PC-9 (cell line): ENCODE measurements at regions not wholly inside any gene's neighbourhood (a gene's known extent, or its start where the extent isn't known, plus 50 kb on each side); places are given as distances from the start of the nearest gene placed in this dataset.

ENCODE experiments used
- EZH2 ChIP-seq: fragments of 200-600 bp; sonication (generic); IDR thresholded peaks from 2 replicates; pipeline ENCODE4 v1.8.0; 2017; ENCODE audit warnings: antibody characterized with exemption, low read depth
- TF ChIP-seq, protein P1 (sequence below): fragments of 200-600 bp; sonication (generic); conservative IDR thresholded peaks from 2 replicates; pipeline ENCODE4 v1.6.1; 2017; ENCODE audit warnings: mixed run types, antibody characterized with exemption, mild to moderate bottlenecking, moderate library complexity

DNA sequence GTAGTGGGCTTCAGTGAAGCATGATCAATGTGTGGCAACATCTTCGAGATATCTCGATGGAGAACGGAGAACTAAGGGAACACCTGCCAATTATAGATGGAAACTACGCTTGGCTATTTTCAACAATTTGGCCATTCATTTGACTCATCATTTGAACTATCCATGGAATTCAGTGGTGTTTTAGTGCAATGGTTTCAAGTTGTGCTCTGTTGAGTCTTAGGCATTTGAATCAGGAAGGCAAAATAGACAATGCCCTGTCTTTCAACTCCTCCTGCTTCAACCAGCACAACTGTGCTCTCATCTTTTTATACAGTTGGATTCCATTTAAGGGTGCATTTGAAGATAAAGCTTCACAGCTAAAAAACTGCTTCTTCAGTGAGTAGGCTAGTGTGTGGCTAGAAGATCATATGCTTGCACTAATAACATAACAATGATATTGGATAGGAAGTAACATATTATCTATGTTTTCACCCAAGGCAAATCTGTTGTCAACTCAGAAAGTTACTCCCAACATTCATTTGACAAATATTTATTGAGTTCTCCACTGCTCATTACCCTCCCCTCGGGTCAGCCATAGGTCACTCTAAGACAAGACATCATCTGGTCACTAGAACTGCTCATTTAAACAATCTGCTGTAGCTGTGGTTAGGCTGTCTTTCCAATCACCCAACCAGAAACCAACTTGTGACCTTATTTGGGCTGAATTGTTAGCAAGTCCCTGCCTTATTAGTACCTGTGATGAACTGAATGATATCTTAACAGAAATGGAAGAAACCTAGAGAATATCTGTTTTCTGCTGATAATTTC is 314.1 kb upstream of the SP4 start:
- TF ChIP-seq, protein P1, sequence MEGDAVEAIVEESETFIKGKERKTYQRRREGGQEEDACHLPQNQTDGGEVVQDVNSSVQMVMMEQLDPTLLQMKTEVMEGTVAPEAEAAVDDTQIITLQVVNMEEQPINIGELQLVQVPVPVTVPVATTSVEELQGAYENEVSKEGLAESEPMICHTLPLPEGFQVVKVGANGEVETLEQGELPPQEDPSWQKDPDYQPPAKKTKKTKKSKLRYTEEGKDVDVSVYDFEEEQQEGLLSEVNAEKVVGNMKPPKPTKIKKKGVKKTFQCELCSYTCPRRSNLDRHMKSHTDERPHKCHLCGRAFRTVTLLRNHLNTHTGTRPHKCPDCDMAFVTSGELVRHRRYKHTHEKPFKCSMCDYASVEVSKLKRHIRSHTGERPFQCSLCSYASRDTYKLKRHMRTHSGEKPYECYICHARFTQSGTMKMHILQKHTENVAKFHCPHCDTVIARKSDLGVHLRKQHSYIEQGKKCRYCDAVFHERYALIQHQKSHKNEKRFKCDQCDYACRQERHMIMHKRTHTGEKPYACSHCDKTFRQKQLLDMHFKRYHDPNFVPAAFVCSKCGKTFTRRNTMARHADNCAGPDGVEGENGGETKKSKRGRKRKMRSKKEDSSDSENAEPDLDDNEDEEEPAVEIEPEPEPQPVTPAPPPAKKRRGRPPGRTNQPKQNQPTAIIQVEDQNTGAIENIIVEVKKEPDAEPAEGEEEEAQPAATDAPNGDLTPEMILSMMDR = no peak
- no peak for TF ChIP-seq EZH2
